BJ (cell line): ENCODE measurements at regions not wholly inside any gene's neighbourhood (a gene's known extent, or its start where the extent isn't known, plus 50 kb on each side); places are given as distances from the start of the nearest gene placed in this dataset.

ENCODE experiments used
- CTCF ChIA-PET: fragments of 350-600 bp; formaldehyde crosslinking; extraction: SDS; loops from one replicate; lab custom pipeline; 2021; ENCODE audit warnings: antibody characterized with exemption, inconsistent platforms; lab: Yijun Ruan, JAX
- POLR2A ChIA-PET: fragments of 300-600 bp; sonication (Branson Sonifier 250); formaldehyde crosslinking; extraction: SDS; loops from one replicate; lab custom pipeline; 2021; ENCODE audit warnings: antibody characterized with exemption; lab: Charles Lee
- DNase-seq: peaks from one replicate; pipeline ENCODE4 v3.0.0-alpha.2; 2011; ENCODE audit warnings: low read depth
- H3K27me3 ChIP-seq: 2 replicates; pipeline ENCODE4 v1.6.0; 2011; ENCODE audit warnings: low read length; ENCODE audit not compliant: control insufficient read depth, insufficient read depth
- H3K36me3 ChIP-seq: 2 replicates; pipeline ENCODE4 v1.5.1; 2011; ENCODE audit warnings: low read length; ENCODE audit not compliant: control insufficient read depth, insufficient read depth
- H3K4me3 ChIP-seq: 2 replicates; pipeline ENCODE4 v1.5.1; 2011; ENCODE audit warnings: low read depth, mild to moderate bottlenecking, control low read depth, low read length
- CTCF ChIP-seq: IDR thresholded peaks from 2 replicates; pipeline ENCODE4 v1.5.1; 2011; ENCODE audit warnings: low read depth, mild to moderate bottlenecking, control low read depth, inconsistent platforms, low read length, moderate library complexity; ENCODE audit not compliant: insufficient read depth

- ChIA-PET POLR2A (no interaction called here), CTCF (interaction anchor here (1.2 to 1.4 kb wide), 2 partner anchors 243 to 394 kb away, joined by 3 to 4 read pairs; no protein-coding TSS in a partner anchor)
- DNase-seq, result no peak
- no peaks in the 10 kb centered on the region for H3K36me3 ChIP-seq
- H3K4me3 ChIP-seq, result no peak overlapping the region
- no peak for TF ChIP-seq CTCF
- no peaks in the 10 kb centered on the region for H3K27me3 ChIP-seq
Measured at GRCh38 chr13:109389456-109389855, 396.9 kb downstream of the IRS2 start.

- Histone ChIP-seq H3K36me3 (no peaks in the 10 kb centered on the region), H3K4me3 (no peak overlapping the region), H3K27me3 (no peaks in the 10 kb centered on the region)
- ChIA-PET POLR2A (no interaction called here), CTCF (interaction anchor here (0.6 kb wide), 1 partner anchor 1166 kb away, joined by 4 read pairs; no protein-coding TSS in a partner anchor)
- DNase-seq, result no peak
- no peak for TF ChIP-seq CTCF
Measured at GRCh38 chr13:109387471-109387870, 398.9 kb downstream of the IRS2 start.

- H3K36me3 ChIP-seq, result no peaks in the 10 kb centered on the region
- TF ChIP-seq CTCF, result no peak
- DNase-seq, result peak; percentile 63
- H3K27me3 ChIP-seq, result no peaks in the 10 kb centered on the region
- ChIA-PET CTCF (no interaction called here), POLR2A (no interaction called here)
- H3K4me3 ChIP-seq, result no peak overlapping the region
Measured at GRCh38 chr13:109385242-109385560, 401.2 kb downstream of the IRS2 start.

GRCh38 chr13:109384491-109385241 lies 401.7 kb downstream of the IRS2 start:
- CTCF ChIA-PET, result no interaction called here
- no peak for TF ChIP-seq CTCF
- no peak overlapping the region for H3K4me3 ChIP-seq
- no peaks in the 10 kb centered on the region for H3K27me3 ChIP-seq
- H3K36me3 ChIP-seq, result no peaks in the 10 kb centered on the region
- DNase-seq, result peak; percentile 91
- POLR2A ChIA-PET, result no interaction called here

GRCh38 chr13:109383683-109384082 lies 402.7 kb downstream of the IRS2 start:
- H3K4me3 ChIP-seq, result no peak overlapping the region
- ChIA-PET CTCF (no interaction called here), POLR2A (no interaction called here)

More at GRCh38 chr13:109383683-109384082, 402.7 kb downstream of the IRS2 start:
- TF ChIP-seq CTCF, result no peak
- DNase-seq, result peak; percentile 37
- Histone ChIP-seq H3K27me3 (no peaks in the 10 kb centered on the region), H3K36me3 (no peaks in the 10 kb centered on the region)
